ENCODE measurements at regions not wholly inside any gene's neighbourhood (a gene's known extent, or its start where the extent isn't known, plus 50 kb on each side); places are given as distances from the start of the nearest gene placed in this dataset.

DNA sequence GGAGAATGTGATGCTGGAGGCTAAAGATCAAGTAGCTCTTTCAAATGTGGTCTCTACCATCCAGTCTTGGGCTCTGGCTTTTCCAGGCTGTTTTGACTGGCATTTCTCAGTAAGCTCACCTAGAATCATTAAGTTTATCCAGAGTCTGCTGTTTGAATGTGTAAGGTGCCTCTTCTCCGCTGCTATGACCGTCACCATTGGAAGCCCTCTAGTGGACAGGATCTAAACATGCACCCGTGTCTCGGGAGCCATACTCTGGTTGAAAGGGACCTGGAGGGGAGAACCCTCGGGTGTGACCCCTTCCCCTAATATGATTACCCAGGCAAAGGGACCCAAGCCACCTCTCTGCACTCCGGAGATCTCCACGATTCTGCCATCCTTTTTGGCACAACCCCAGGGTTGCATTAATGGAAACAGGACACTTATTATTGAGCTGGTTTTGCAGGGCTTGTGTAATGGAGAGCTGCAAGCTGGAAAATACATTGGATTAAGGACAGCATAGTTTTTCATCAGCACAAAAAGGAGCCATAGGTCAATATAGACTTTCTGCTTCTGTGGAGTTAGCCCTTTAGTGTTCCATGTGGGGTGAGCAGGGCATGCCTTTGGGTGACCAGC, 191.0 kb upstream of the LARGE1 start:
- Histone ChIP-seq H4K20me1 (ENCODE audit: low read depth, low read length) (no peaks in the 10 kb centered on the region), H3K27ac (ENCODE audit: low read depth, low read length) (no peak overlapping the region), H3K4me2 (ENCODE audit: low read depth, low read length, poor library complexity, severe bottlenecking) (no peak overlapping the region), H3K9me2 (replicated peaks; ENCODE audit: insufficient read depth, low read length) (no peaks in the 10 kb centered on the region), H3K9ac (ENCODE audit: low read length) (no peak overlapping the region), H3K36me3 (ENCODE audit: low read length) (no peaks in the 10 kb centered on the region), H3K79me2 (ENCODE audit: insufficient read depth, low read length) (no peaks in the 10 kb centered on the region), H3F3A (ENCODE audit: insufficient read depth) (no peaks in the 10 kb centered on the region), H3K9me3 (ENCODE audit: insufficient read depth, low read length) (no peaks in the 10 kb centered on the region), H3K27me3 (ENCODE audit: low read length) (no peaks in the 10 kb centered on the region), H2AFZ (ENCODE audit: low read depth, low read length, severe bottlenecking) (no peak overlapping the region), H3K4me3 (ENCODE audit: insufficient read depth, low read length, poor library complexity, severe bottlenecking) (no peak overlapping the region)
- TF ChIP-seq, protein P1, sequence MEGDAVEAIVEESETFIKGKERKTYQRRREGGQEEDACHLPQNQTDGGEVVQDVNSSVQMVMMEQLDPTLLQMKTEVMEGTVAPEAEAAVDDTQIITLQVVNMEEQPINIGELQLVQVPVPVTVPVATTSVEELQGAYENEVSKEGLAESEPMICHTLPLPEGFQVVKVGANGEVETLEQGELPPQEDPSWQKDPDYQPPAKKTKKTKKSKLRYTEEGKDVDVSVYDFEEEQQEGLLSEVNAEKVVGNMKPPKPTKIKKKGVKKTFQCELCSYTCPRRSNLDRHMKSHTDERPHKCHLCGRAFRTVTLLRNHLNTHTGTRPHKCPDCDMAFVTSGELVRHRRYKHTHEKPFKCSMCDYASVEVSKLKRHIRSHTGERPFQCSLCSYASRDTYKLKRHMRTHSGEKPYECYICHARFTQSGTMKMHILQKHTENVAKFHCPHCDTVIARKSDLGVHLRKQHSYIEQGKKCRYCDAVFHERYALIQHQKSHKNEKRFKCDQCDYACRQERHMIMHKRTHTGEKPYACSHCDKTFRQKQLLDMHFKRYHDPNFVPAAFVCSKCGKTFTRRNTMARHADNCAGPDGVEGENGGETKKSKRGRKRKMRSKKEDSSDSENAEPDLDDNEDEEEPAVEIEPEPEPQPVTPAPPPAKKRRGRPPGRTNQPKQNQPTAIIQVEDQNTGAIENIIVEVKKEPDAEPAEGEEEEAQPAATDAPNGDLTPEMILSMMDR (IDR thresholded peaks at IDR 0.05; ENCODE audit: insufficient read depth, low read length, poor library complexity, severe bottlenecking): peak; percentile 70
- TF ChIP-seq EZH2phosphoT487 (conservative IDR thresholded peaks at IDR 0.05; ENCODE audit: low read length): no peak

DNA sequence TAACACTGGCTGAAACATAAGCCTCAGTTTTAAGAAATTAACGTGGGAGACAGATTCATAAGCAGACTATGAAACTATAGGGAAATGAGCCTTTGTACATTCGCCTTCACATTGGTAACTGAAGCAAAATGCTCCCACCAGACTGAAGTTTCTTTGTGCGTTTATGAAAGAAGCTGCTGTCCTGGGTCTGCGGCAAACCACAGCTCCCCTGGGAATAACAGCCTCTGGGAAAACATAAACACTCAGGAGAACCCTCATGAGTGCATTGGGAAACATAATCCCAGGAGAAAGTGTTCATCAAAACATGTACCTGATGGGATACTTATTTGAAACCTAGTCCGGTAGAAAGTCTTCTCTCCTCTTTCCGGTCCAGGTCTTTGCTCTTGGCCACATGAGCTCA, 193.1 kb upstream of the LARGE1 start:
- no peak for TF ChIP-seq EZH2phosphoT487 (conservative IDR thresholded peaks at IDR 0.05; ENCODE audit: low read length)
- TF ChIP-seq, protein P1 (IDR thresholded peaks at IDR 0.05; ENCODE audit: insufficient read depth, low read length, poor library complexity, severe bottlenecking): no peak
- no peaks in the 10 kb centered on the region for H3K79me2 ChIP-seq (ENCODE audit: insufficient read depth, low read length)

DNA sequence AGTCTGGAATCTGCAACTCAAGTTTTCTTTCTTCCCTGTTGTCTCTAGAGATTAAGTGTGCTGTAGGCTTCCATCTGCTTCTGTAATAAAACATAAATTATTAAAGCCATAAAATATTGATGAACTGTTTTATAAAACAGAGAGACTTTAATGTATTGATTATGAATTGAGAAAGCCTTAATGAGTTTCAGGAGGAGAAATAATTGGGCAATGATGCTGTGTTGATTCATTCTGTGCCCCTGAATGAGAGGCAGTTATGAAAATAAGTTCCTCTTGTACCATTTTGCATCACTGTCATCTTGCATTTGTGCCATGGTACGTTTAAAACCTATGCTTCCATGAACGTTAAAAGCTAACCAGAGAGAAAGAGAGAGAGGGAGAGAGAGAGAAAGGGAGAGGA, 194.1 kb upstream of the LARGE1 start:
- no peak overlapping the region for H3K4me2 ChIP-seq (ENCODE audit: low read depth, low read length, poor library complexity, severe bottlenecking)
- H3F3A ChIP-seq (ENCODE audit: insufficient read depth): no peaks in the 10 kb centered on the region
- no peak overlapping the region for H2AFZ ChIP-seq (ENCODE audit: low read depth, low read length, severe bottlenecking)
- H3K36me3 ChIP-seq (ENCODE audit: low read length): no peaks in the 10 kb centered on the region
- no peaks in the 10 kb centered on the region for H3K9me3 ChIP-seq (ENCODE audit: insufficient read depth, low read length)
- no peaks in the 10 kb centered on the region for H3K27me3 ChIP-seq (ENCODE audit: low read length)
- H4K20me1 ChIP-seq (ENCODE audit: low read depth, low read length): no peaks in the 10 kb centered on the region
- no peak overlapping the region for H3K27ac ChIP-seq (ENCODE audit: low read depth, low read length)
- no peaks in the 10 kb centered on the region for H3K9me2 ChIP-seq (replicated peaks; ENCODE audit: insufficient read depth, low read length)
- no peak overlapping the region for H3K9ac ChIP-seq (ENCODE audit: low read length)
- H3K79me2 ChIP-seq (ENCODE audit: insufficient read depth, low read length): no peaks in the 10 kb centered on the region
- no peak overlapping the region for H3K4me3 ChIP-seq (ENCODE audit: insufficient read depth, low read length, poor library complexity, severe bottlenecking)
- no peak for TF ChIP-seq EZH2phosphoT487 (conservative IDR thresholded peaks at IDR 0.05; ENCODE audit: low read length)
- TF ChIP-seq, protein P1 (IDR thresholded peaks at IDR 0.05; ENCODE audit: insufficient read depth, low read length, poor library complexity, severe bottlenecking): no peak

More for the DNA sequence above, 193.1 kb upstream of the LARGE1 start:
- Histone ChIP-seq H3K9me2 (replicated peaks; ENCODE audit: insufficient read depth, low read length) (no peaks in the 10 kb centered on the region), H3K27ac (ENCODE audit: low read depth, low read length) (no peak overlapping the region), H3K36me3 (ENCODE audit: low read length) (no peaks in the 10 kb centered on the region), H3K9me3 (ENCODE audit: insufficient read depth, low read length) (no peaks in the 10 kb centered on the region), H3K4me3 (ENCODE audit: insufficient read depth, low read length, poor library complexity, severe bottlenecking) (no peak overlapping the region), H3F3A (ENCODE audit: insufficient read depth) (no peaks in the 10 kb centered on the region), H2AFZ (ENCODE audit: low read depth, low read length, severe bottlenecking) (no peak overlapping the region), H3K9ac (ENCODE audit: low read length) (no peak overlapping the region), H3K4me2 (ENCODE audit: low read depth, low read length, poor library complexity, severe bottlenecking) (no peak overlapping the region), H3K27me3 (ENCODE audit: low read length) (no peaks in the 10 kb centered on the region), H4K20me1 (ENCODE audit: low read depth, low read length) (no peaks in the 10 kb centered on the region)

All from SU-DHL-6 (cell line).